ENCODE measurements at regions not wholly inside any gene's neighbourhood (a gene's known extent, or its start where the extent isn't known, plus 50 kb on each side); places are given as distances from the start of the nearest gene placed in this dataset.

DNA sequence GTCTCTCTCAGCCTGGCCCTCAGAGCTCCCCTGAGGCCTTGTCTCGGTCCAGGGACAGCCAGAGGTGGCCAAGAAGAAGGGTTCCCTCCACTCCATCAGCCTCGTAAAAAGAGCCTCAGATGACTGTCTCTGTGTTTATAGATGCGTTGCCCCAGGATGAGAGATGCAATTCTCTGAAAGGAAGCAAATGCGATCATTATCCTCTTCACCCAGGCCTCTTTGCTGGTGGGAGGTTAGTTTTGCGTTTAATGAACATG, 90.4 kb downstream of the YTHDF1 start:
- TF ChIP-seq, protein P1, sequence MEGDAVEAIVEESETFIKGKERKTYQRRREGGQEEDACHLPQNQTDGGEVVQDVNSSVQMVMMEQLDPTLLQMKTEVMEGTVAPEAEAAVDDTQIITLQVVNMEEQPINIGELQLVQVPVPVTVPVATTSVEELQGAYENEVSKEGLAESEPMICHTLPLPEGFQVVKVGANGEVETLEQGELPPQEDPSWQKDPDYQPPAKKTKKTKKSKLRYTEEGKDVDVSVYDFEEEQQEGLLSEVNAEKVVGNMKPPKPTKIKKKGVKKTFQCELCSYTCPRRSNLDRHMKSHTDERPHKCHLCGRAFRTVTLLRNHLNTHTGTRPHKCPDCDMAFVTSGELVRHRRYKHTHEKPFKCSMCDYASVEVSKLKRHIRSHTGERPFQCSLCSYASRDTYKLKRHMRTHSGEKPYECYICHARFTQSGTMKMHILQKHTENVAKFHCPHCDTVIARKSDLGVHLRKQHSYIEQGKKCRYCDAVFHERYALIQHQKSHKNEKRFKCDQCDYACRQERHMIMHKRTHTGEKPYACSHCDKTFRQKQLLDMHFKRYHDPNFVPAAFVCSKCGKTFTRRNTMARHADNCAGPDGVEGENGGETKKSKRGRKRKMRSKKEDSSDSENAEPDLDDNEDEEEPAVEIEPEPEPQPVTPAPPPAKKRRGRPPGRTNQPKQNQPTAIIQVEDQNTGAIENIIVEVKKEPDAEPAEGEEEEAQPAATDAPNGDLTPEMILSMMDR (IDR thresholded peaks at IDR 0.05; ENCODE audit: control extremely low read depth, extremely low read depth), result no peak
- H3K4me3 ChIP-seq, result no peak overlapping the region
- H3K27ac ChIP-seq (ENCODE audit: low read depth in 1 of 2, low read length in 1 of 2), result no peak overlapping the region
- no peak overlapping the region for H3K9ac ChIP-seq (ENCODE audit: insufficient read depth in 1 of 2, low read length in 2 of 2)
- H3K4me1 ChIP-seq (ENCODE audit: control insufficient read depth in 5 of 5, insufficient read depth in 5 of 5, low read length in 5 of 5), result peaks cover 0 to 2% (median 0%) of the 10 kb centered on the region in 5 donors
- H3K27me3 ChIP-seq (ENCODE audit: control insufficient read depth in 3 of 3, insufficient read depth in 3 of 3, low read length in 2 of 3), result peaks cover 0 to 23% (median 2%) of the 10 kb centered on the region in 3 donors
- no peaks in the 10 kb centered on the region for H3K36me3 ChIP-seq (ENCODE audit: control insufficient read depth in 4 of 4, insufficient read depth in 4 of 4, low read length in 4 of 4)
- no peak for DNase-seq
- H3K9me3 ChIP-seq (ENCODE audit: control insufficient read depth in 4 of 4, insufficient read depth in 3 of 4, low read length in 3 of 4), result peaks cover 0 to 3% (median 0%) of the 10 kb centered on the region in 4 donors
- WGBS, 2 donors, result 64 to 77% methylated on average over 5 of the region's 5 CpGs
- ATAC-seq (ENCODE audit: insufficient read depth, low FRiP score), result no peak

GRCh38 chr20:63124782-63125580, 91.0 kb downstream of the YTHDF1 start:
- peaks cover 0 to 3% (median 0%) of the 10 kb centered on the region in 4 donors for H3K9me3 ChIP-seq (ENCODE audit: control insufficient read depth in 4 of 4, insufficient read depth in 3 of 4, low read length in 3 of 4)
- DNase-seq, result no peak
- H3K9ac ChIP-seq (ENCODE audit: insufficient read depth in 1 of 2, low read length in 2 of 2), result no peak overlapping the region
- 70 to 76% methylated on average over 23 of the region's 23 CpGs for WGBS, 2 donors
- H3K27ac ChIP-seq (ENCODE audit: low read depth in 1 of 2, low read length in 1 of 2), result no peak overlapping the region
- TF ChIP-seq, protein P1 (IDR thresholded peaks at IDR 0.05; ENCODE audit: control extremely low read depth, extremely low read depth), result no peak
- H3K4me1 ChIP-seq (ENCODE audit: control insufficient read depth in 5 of 5, insufficient read depth in 5 of 5, low read length in 5 of 5), result peaks cover 0 to 2% (median 0%) of the 10 kb centered on the region in 5 donors
- H3K36me3 ChIP-seq (ENCODE audit: control insufficient read depth in 4 of 4, insufficient read depth in 4 of 4, low read length in 4 of 4), result no peaks in the 10 kb centered on the region
- peaks cover 0 to 20% (median 2%) of the 10 kb centered on the region in 3 donors for H3K27me3 ChIP-seq (ENCODE audit: control insufficient read depth in 3 of 3, insufficient read depth in 3 of 3, low read length in 2 of 3)
- H3K4me3 ChIP-seq, result no peak overlapping the region
- no peak for ATAC-seq (ENCODE audit: insufficient read depth, low FRiP score)

DNA sequence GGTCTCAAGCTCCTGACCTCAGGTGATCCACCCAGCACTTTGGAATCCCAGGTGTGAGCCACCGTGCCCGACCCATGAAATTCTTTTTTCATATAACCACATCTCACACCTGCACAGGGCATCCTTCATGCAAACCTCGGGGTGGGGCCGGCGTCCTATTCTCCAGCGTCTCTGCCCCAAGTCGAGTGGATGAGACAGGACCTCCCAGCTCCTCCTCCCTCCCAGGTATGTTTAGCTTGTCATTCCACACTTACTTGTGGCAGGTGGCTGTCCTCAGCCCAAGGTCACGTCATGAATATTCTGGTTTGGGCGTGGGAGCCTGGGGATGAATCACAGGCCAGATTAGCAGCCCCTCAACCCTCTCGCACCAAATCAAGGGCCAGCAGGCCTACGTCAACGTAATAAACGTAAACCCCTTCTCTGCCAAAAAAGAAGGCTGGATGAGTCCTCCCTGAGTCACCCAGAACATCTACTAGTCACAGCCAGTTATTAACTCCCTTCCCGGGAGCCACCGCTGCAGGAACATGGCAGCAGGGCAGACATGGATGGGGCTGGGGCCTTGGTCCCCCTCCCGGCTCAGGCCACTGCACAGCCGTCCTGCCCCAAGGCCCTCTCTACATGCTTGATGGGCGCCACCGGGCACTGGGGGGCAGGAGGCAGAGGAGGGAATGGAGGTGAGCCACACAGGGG, 91.7 kb downstream of the YTHDF1 start:
- H3K9me3 ChIP-seq (ENCODE audit: control insufficient read depth in 4 of 4, insufficient read depth in 3 of 4, low read length in 3 of 4), result peaks cover 0 to 3% (median 0%) of the 10 kb centered on the region in 4 donors
- H3K36me3 ChIP-seq (ENCODE audit: control insufficient read depth in 4 of 4, insufficient read depth in 4 of 4, low read length in 4 of 4), result no peaks in the 10 kb centered on the region
- 84 to 93% methylated on average over 19 of the region's 19 CpGs for WGBS, 2 donors
- ATAC-seq (ENCODE audit: insufficient read depth, low FRiP score) (no peak), DNase-seq (no peak)
- no peak overlapping the region for H3K4me3 ChIP-seq
- H3K27me3 ChIP-seq (ENCODE audit: control insufficient read depth in 3 of 3, insufficient read depth in 3 of 3, low read length in 2 of 3), result peaks cover 0 to 13% (median 0%) of the 10 kb centered on the region in 3 donors
- no peaks in the 10 kb centered on the region for H3K4me1 ChIP-seq (ENCODE audit: control insufficient read depth in 5 of 5, insufficient read depth in 5 of 5, low read length in 5 of 5)
- no peak overlapping the region for H3K9ac ChIP-seq (ENCODE audit: insufficient read depth in 1 of 2, low read length in 2 of 2)
- no peak overlapping the region for H3K27ac ChIP-seq (ENCODE audit: low read depth in 1 of 2, low read length in 1 of 2)
- TF ChIP-seq, protein P1 (IDR thresholded peaks at IDR 0.05; ENCODE audit: control extremely low read depth, extremely low read depth), result no peak
